Osteoblast (primary cell): ENCODE measurements at regions not wholly inside any gene's neighbourhood (a gene's known extent, or its start where the extent isn't known, plus 50 kb on each side); places are given as distances from the start of the nearest gene placed in this dataset.
"Not testable (repeated sequence)": the region's sequence is repeated elsewhere in the genome, so short reads cannot be mapped to it uniquely, and the experiment has no call there.

Experiments used
- DNase-seq: peaks from one replicate; pipeline ENCODE4 v3.0.0; 2011; ENCODE audit warnings: low spot score, mixed read lengths; ENCODE audit not compliant: insufficient read length; ENCODE audit errors: missing footprints
- H2AFZ ChIP-seq: 2 replicates; pipeline ENCODE4 v1.6.0; 2011; ENCODE audit warnings: mild to moderate bottlenecking, low read length
- H3K27ac ChIP-seq: 2 replicates; pipeline ENCODE4 v1.5.1; 2011; ENCODE audit warnings: mild to moderate bottlenecking, low read depth, low read length, moderate library complexity
- H3K27me3 ChIP-seq: 2 replicates; pipeline ENCODE4 v1.6.0; 2012; ENCODE audit warnings: mild to moderate bottlenecking, control low read depth, inconsistent platforms, low read length, moderate library complexity; ENCODE audit not compliant: insufficient read depth
- H3K36me3 ChIP-seq: 2 replicates; pipeline ENCODE4 v1.5.1; 2011; ENCODE audit warnings: mild to moderate bottlenecking, low read length, control low read depth, moderate library complexity; ENCODE audit not compliant: insufficient read depth
- H3K4me1 ChIP-seq: 2 replicates; pipeline ENCODE4 v1.5.1; 2011; ENCODE audit warnings: mild to moderate bottlenecking, low read length, control low read depth, moderate library complexity; ENCODE audit not compliant: insufficient read depth
- H3K4me2 ChIP-seq: 2 replicates; pipeline ENCODE4 v1.6.0; 2011; ENCODE audit warnings: mild to moderate bottlenecking, low read length; ENCODE audit not compliant: insufficient read depth
- H3K4me3 ChIP-seq: fragments of 200-600 bp; sonication (generic); 3 replicates; pipeline ENCODE4 v1.5.1; 2012; ENCODE audit warnings: mild to moderate bottlenecking, low read length, inconsistent platforms; ENCODE audit not compliant: insufficient read depth
- H3K79me2 ChIP-seq: 2 replicates; pipeline ENCODE4 v1.6.0; 2012; ENCODE audit warnings: mild to moderate bottlenecking, low read length, control low read depth, inconsistent platforms; ENCODE audit not compliant: insufficient read depth
- H3K9me3 ChIP-seq: 2 replicates; pipeline ENCODE4 v1.5.1; 2011; ENCODE audit warnings: low read depth, low read length, control low read depth
- H4K20me1 ChIP-seq: 2 replicates; pipeline ENCODE4 v1.6.0; 2012; ENCODE audit warnings: mild to moderate bottlenecking, low read length, control low read depth; ENCODE audit not compliant: insufficient read depth
- CTCF ChIP-seq: IDR thresholded peaks from 2 replicates; pipeline ENCODE4 v1.5.1; 2011; ENCODE audit warnings: mild to moderate bottlenecking, low read depth, low read length, moderate library complexity; ENCODE audit errors: extremely low read depth

DNA sequence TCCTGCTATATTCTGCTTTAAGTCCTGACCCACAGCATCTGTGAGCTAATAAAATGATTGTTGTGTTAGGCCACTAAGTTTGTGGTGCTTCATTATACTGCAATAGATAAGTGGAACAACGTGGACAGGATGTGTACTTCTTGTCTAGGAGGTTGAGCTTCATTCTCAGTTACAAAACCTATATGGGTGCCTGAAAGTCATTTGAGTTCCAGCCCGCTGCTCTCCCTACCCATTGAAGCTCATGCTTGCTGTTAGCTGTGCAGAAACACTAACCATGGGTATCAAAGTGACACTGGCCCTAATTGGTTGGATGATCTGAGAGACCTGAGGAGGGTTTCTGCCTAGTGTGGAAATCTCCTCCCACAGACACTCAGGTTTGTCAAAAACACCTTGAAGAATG is 357.2 kb downstream of the PDCD6IP start:
- Histone ChIP-seq H2AFZ (no peak overlapping the region), H3K27ac (no peak overlapping the region), H4K20me1 (no peaks in the 10 kb centered on the region), H3K4me1 (no peaks in the 10 kb centered on the region), H3K9me3 (no peaks in the 10 kb centered on the region), H3K27me3 (no peaks in the 10 kb centered on the region), H3K79me2 (no peaks in the 10 kb centered on the region), H3K4me3 (no peak overlapping the region), H3K4me2 (no peak overlapping the region), H3K36me3 (no peaks in the 10 kb centered on the region)
- DNase-seq = no peak
- TF ChIP-seq CTCF = no peak

DNA sequence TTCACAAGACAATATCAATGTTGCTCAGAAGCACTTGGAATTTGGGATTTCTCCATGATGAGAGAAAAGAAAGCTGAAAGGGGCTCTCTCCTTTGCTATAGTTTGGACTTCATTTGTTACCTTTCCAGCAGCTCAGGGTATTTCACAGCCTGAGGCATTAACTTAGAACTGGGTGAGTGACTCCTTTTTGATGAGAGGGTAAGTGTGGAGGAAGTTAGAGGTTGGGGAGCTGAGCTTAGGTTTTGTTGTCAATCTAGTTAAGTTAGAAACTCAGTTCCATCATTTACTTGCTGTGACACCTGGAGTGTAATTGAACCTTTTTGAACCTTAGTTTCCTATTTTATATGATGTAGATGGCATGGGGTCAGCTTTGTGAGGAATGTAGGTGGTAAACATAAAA is 359.1 kb downstream of the PDCD6IP start:
- no peak for DNase-seq

DNA sequence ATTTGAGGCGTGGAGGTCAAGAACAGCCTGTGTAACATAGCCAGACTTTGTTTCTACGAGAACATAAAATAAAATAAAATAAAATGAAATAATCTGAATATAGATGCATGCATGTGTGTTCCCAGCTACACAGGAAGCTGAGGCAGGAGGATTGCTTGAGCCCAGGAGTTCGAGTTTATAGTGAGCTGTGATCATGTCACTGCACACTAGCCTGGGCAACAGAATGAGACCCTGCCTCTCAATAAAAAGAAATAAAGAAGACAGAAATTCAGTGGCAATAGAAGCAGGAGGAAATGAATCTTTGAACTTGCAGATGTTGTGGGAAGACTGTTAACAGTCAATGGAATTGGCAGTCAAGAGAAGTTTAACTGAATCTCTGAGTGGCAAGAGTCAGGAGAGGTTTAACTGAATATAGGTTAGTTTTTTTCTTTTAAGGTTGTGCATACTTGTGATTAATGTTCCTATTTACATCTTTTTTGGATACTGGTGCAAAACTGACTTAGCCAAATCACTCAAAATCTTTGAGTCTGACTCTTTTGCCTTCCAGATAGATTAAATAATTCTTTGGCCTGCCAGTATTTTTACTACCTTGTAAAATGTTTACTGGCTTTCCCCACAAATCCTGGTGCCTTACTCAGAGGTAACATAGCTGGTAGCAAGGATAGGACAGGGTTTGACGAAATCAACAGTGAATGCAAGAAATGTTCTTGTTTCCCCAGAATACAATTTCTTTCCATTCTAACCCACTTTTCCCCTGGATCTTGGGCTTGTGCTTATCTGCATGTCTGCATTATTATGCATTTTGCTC is 361.4 kb downstream of the PDCD6IP start:
- DNase-seq = no peak
- H3K4me1 ChIP-seq = no peaks in the 10 kb centered on the region
- no peak overlapping the region for H3K4me2 ChIP-seq
- H2AFZ ChIP-seq = no peak overlapping the region
- no peak overlapping the region for H3K4me3 ChIP-seq
- H3K27me3 ChIP-seq = no peaks in the 10 kb centered on the region
- no peaks in the 10 kb centered on the region for H3K9me3 ChIP-seq
- no peaks in the 10 kb centered on the region for H3K36me3 ChIP-seq
- TF ChIP-seq CTCF = no peak
- no peak overlapping the region for H3K27ac ChIP-seq
- H3K79me2 ChIP-seq = no peaks in the 10 kb centered on the region
- no peaks in the 10 kb centered on the region for H4K20me1 ChIP-seq

More for the DNA sequence above, 359.1 kb downstream of the PDCD6IP start:
- no peaks in the 10 kb centered on the region for H3K4me1 ChIP-seq
- H3K9me3 ChIP-seq = no peaks in the 10 kb centered on the region
- no peaks in the 10 kb centered on the region for H3K36me3 ChIP-seq
- H4K20me1 ChIP-seq = no peaks in the 10 kb centered on the region
- no peaks in the 10 kb centered on the region for H3K79me2 ChIP-seq
- no peak overlapping the region for H3K4me2 ChIP-seq
- no peak overlapping the region for H3K27ac ChIP-seq
- no peak for TF ChIP-seq CTCF
- H3K27me3 ChIP-seq = no peaks in the 10 kb centered on the region
- H2AFZ ChIP-seq = no peak overlapping the region
- no peak overlapping the region for H3K4me3 ChIP-seq

DNA sequence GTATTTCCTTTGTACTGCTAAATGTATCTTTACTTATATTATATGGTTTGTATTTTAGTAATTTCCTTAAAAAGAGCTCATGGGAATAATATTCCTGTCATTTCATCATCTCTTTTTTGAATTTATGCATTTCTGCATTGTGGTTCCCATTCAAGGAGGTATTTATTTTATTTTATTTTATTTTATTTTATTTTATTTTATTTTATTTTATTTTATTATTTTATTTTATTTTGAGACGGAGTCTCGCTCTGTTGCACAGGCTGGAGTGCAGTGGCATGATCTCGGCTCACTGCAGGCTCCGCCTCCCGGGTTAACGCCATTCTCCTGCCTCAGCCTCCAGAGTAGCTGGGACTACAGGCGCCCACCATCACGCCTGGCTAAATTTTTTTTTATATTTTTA is 371.2 kb downstream of the PDCD6IP start:
- H3K27me3 ChIP-seq, H4K20me1 ChIP-seq, H2AFZ ChIP-seq, H3K27ac ChIP-seq, H3K4me3 ChIP-seq, H3K4me1 ChIP-seq, H3K79me2 ChIP-seq, H3K9me3 ChIP-seq, DNase-seq, H3K36me3 ChIP-seq, H3K4me2 ChIP-seq: not testable (repeated sequence)
